ENCODE measurements at regions not wholly inside any gene's neighbourhood (a gene's known extent, or its start where the extent isn't known, plus 50 kb on each side); places are given as distances from the start of the nearest gene placed in this dataset.
"Not testable (repeated sequence)": the region's sequence is repeated elsewhere in the genome, so short reads cannot be mapped to it uniquely, and the experiment has no call there.

DNA sequence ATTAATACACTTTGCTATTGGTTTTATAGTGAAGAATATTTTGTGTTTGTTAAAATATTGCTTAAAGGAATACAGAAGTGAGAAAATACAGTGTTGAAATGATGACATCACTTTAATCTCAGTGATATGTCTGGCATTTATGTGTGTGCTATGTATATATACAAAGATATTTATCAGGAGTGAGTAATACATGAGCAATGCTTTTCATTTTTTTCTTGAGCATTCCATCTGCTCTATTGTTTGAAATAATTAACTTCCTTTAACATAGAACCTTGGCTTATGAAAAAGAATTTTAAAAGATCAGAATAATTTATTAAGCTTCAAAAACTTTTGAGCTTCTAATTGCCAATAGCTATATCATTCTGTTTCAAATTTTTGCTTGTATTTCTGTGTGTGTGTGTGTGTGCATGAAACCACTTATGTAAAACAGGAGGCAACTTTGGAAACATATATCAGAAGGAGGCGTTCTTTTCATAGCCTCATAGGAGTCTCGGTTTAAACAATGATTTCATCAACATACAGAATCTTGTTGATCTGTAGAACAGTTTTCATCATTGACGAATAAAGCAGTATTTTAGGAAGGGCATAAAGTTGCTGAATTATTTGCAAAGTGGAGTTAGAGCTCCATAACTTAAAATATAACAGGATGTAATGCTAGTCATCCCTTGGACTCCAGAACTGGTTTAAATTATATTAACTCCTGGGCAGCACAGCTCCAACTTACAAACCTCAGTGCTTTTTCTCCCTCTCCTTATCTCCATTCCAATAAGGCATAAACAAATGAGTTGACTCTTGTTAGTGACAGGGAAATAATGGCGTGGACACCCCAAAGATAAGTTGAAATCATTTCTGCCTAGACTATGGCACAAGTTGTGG lies 228.4 kb upstream of the DGKB start:
- TF ChIP-seq, protein P1, sequence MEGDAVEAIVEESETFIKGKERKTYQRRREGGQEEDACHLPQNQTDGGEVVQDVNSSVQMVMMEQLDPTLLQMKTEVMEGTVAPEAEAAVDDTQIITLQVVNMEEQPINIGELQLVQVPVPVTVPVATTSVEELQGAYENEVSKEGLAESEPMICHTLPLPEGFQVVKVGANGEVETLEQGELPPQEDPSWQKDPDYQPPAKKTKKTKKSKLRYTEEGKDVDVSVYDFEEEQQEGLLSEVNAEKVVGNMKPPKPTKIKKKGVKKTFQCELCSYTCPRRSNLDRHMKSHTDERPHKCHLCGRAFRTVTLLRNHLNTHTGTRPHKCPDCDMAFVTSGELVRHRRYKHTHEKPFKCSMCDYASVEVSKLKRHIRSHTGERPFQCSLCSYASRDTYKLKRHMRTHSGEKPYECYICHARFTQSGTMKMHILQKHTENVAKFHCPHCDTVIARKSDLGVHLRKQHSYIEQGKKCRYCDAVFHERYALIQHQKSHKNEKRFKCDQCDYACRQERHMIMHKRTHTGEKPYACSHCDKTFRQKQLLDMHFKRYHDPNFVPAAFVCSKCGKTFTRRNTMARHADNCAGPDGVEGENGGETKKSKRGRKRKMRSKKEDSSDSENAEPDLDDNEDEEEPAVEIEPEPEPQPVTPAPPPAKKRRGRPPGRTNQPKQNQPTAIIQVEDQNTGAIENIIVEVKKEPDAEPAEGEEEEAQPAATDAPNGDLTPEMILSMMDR (IDR thresholded peaks at IDR 0.05; ENCODE audit: partially characterized antibody, unreplicated experiment), result no peak
- DNase-seq, result no peak
- peaks cover 4% of the 10 kb centered on the region for H3K4me1 Mint-ChIP-seq (ENCODE audit: low read depth, unreplicated experiment)
- H3K9me3 Mint-ChIP-seq (ENCODE audit: unreplicated experiment), result no peaks in the 10 kb centered on the region
- no peaks in the 10 kb centered on the region for H3K36me3 Mint-ChIP-seq (ENCODE audit: unreplicated experiment)
- H3K4me3 Mint-ChIP-seq (ENCODE audit: unreplicated experiment), result no peak overlapping the region
- no peaks in the 10 kb centered on the region for H3K27me3 Mint-ChIP-seq (ENCODE audit: unreplicated experiment)
- no peak overlapping the region for H3K27ac Mint-ChIP-seq (ENCODE audit: unreplicated experiment)

- Mint-ChIP-seq H3K9me3 (ENCODE audit: unreplicated experiment) (no peaks in the 10 kb centered on the region), H3K4me3 (ENCODE audit: unreplicated experiment) (no peak overlapping the region), H3K27ac (ENCODE audit: unreplicated experiment) (no peak overlapping the region), H3K27me3 (ENCODE audit: unreplicated experiment) (no peaks in the 10 kb centered on the region), H3K4me1 (ENCODE audit: low read depth, unreplicated experiment) (peaks cover 4% of the 10 kb centered on the region), H3K36me3 (ENCODE audit: unreplicated experiment) (no peaks in the 10 kb centered on the region)
- TF ChIP-seq, protein P1 (IDR thresholded peaks at IDR 0.05; ENCODE audit: partially characterized antibody, unreplicated experiment), result no peak
- no peak for DNase-seq
Observed at GRCh38 chr7:15128716-15129115, 226.2 kb upstream of the DGKB start.

DNA sequence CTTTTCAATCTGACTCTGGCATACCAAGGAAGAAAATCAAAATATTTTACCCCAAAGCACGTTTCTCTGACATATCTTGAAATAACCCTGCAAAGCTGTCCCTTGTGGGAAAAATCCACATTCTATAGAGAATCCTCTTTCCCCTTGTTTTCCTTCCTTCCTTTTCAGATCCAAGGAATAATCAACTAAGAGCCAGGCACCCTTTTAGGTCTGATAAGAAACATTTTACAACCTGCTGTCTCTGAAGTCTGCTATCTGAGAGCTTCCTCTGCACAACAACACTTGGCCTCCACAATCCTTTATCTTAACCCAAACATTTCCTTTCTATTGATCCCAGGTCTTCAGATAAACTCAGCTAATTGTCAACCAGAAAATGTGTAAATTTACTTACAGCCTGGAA lies 224.1 kb upstream of the DGKB start:
- DNase-seq; H3K27ac Mint-ChIP-seq (ENCODE audit: unreplicated experiment); H3K36me3 Mint-ChIP-seq (ENCODE audit: unreplicated experiment); H3K4me3 Mint-ChIP-seq (ENCODE audit: unreplicated experiment); H3K4me1 Mint-ChIP-seq (ENCODE audit: low read depth, unreplicated experiment); H3K9me3 Mint-ChIP-seq (ENCODE audit: unreplicated experiment); H3K27me3 Mint-ChIP-seq (ENCODE audit: unreplicated experiment): not testable (repeated sequence)

DNA sequence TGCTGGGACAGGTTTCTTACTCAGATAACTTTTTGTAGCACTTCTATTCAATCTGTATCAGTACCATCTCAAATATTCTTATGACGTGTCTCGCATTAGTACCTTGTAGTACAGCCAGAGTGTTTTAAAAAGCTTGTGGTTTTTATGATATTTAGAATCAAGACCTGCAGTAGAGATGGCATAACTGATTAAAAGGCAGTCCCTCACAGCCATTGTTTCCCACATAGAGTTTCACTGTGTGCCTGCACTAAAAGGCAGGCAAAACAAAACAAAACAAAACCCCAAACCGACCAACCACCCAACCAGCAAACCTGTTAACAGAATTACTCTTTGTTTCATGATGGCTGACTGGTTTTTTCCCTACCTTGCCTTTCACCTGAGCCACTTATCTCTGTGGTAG lies 221.3 kb upstream of the DGKB start:
- H3K27me3 Mint-ChIP-seq (ENCODE audit: unreplicated experiment), result no peaks in the 10 kb centered on the region
- H3K27ac Mint-ChIP-seq (ENCODE audit: unreplicated experiment), result no peak overlapping the region
- DNase-seq, result no peak
- peaks cover 2% of the 10 kb centered on the region for H3K9me3 Mint-ChIP-seq (ENCODE audit: unreplicated experiment)
- H3K4me1 Mint-ChIP-seq (ENCODE audit: low read depth, unreplicated experiment), result peaks cover 6% of the 10 kb centered on the region
- no peak overlapping the region for H3K4me3 Mint-ChIP-seq (ENCODE audit: unreplicated experiment)
- H3K36me3 Mint-ChIP-seq (ENCODE audit: unreplicated experiment), result peaks cover 12% of the 10 kb centered on the region
- TF ChIP-seq, protein P1 (IDR thresholded peaks at IDR 0.05; ENCODE audit: partially characterized antibody, unreplicated experiment), result no peak

GRCh38 chr7:15113752-15114151 lies 211.2 kb upstream of the DGKB start:
- TF ChIP-seq, protein P1 (IDR thresholded peaks at IDR 0.05; ENCODE audit: partially characterized antibody, unreplicated experiment), result no peak
- DNase-seq, result no peak
- Mint-ChIP-seq H3K9me3 (ENCODE audit: unreplicated experiment) (no peaks in the 10 kb centered on the region), H3K4me3 (ENCODE audit: unreplicated experiment) (no peak overlapping the region), H3K27ac (ENCODE audit: unreplicated experiment) (no peak overlapping the region), H3K4me1 (ENCODE audit: low read depth, unreplicated experiment) (no peaks in the 10 kb centered on the region), H3K36me3 (ENCODE audit: unreplicated experiment) (no peaks in the 10 kb centered on the region), H3K27me3 (ENCODE audit: unreplicated experiment) (no peaks in the 10 kb centered on the region)

Data from glutamatergic neuron (in vitro differentiated cells).